Endothelial cell of umbilical vein (primary cell): ENCODE measurements at regions not wholly inside any gene's neighbourhood (a gene's known extent, or its start where the extent isn't known, plus 50 kb on each side); places are given as distances from the start of the nearest gene placed in this dataset.

Experiments
- BruUV-seq: library from RNA; stranded (reverse); fragments of 400-500 nt; replicated peaks from 2 replicates; lab custom pipeline; 2021; lab: Mats Ljungman, UMichigan
- CTCF ChIA-PET: fragments of 300-600, 350-600 bp; sonication (Branson Sonifier 250); formaldehyde crosslinking; loops from one replicate; lab custom pipeline; 2021; ENCODE audit warnings: antibody characterized with exemption, inconsistent platforms; lab: Charles Lee
- POLR2A ChIA-PET: fragments of 300-600, 350-600 bp; sonication (Branson Sonifier 250); formaldehyde crosslinking; loops from one replicate; lab custom pipeline; 2021; ENCODE audit warnings: antibody characterized with exemption, inconsistent platforms; lab: Charles Lee
- DNase-seq: peaks from one replicate; pipeline ENCODE4 v3.0.0-alpha.2; 2011; ENCODE audit warnings: low read depth, low spot score
- FAIRE-seq: peaks from 2 replicates; lab custom pipeline; 2011; peaks lifted over from hg19 to GRCh38; lab: Jason Lieb, UNC
- H2AFZ ChIP-seq: 2 replicates; pipeline ENCODE4 v1.6.0; 2012; ENCODE audit warnings: low read depth, low read length, control low read depth, inconsistent platforms
- H3K27ac ChIP-seq: 2 replicates; pipeline ENCODE4 v1.5.1; 2011; ENCODE audit warnings: low read depth, mild to moderate bottlenecking, control low read depth, low read length, moderate library complexity; ENCODE audit not compliant: insufficient read depth
- H3K27me3 ChIP-seq, 2 experiments: 2 replicates each; pipeline versions ENCODE4 v1.6.0 to v1.6.1; 2011; ENCODE audit warnings: low read length in 2 of 2, mixed read lengths in 1 of 2; ENCODE audit not compliant: control insufficient read depth in 2 of 2, insufficient read depth in 2 of 2
- H3K36me3 ChIP-seq, 2 experiments: 2 replicates in 1 of 2; 3 replicates in 1 of 2; pipeline ENCODE4 v1.5.1; 2011; ENCODE audit warnings: low read length in 2 of 2, mild to moderate bottlenecking in 1 of 2, moderate library complexity in 1 of 2; ENCODE audit not compliant: control insufficient read depth in 2 of 2, insufficient read depth in 2 of 2; ENCODE audit errors: extremely low read depth in 1 of 2
- H3K4me1 ChIP-seq: 3 replicates; pipeline ENCODE4 v1.5.1; 2011; ENCODE audit warnings: mild to moderate bottlenecking, low read length; ENCODE audit not compliant: control insufficient read depth, insufficient read depth; ENCODE audit errors: extremely low read depth
- H3K4me2 ChIP-seq: 2 replicates; pipeline ENCODE4 v1.6.1; 2011; ENCODE audit warnings: low read length, control low read depth, mixed read lengths; ENCODE audit not compliant: insufficient read depth
- H3K4me3 ChIP-seq, 3 experiments: fragments of 200-600 bp in 1 of 3; sonication (generic), shearing (Covaris generic) in 1 of 3; replicated peaks in 1 of 3; 2 replicates each; pipeline ENCODE4 v1.5.1; 2011 to 2016; ENCODE audit warnings: control low read depth in 3 of 3, low read length in 3 of 3, mild to moderate bottlenecking in 2 of 3, inconsistent platforms in 1 of 3, low read depth in 1 of 3, moderate library complexity in 1 of 3; ENCODE audit not compliant: insufficient read depth in 1 of 3
- H3K79me2 ChIP-seq: 2 replicates; pipeline ENCODE4 v1.6.0; 2012; ENCODE audit warnings: low read length, inconsistent platforms; ENCODE audit not compliant: control insufficient read depth, insufficient read depth
- H3K9ac ChIP-seq: replicated peaks from 2 replicates; pipeline ENCODE3; 2011; ENCODE audit warnings: low read length, control low read depth; ENCODE audit not compliant: insufficient read depth; ENCODE audit errors: extremely low read depth
- H3K9me1 ChIP-seq: replicated peaks from 3 replicates; pipeline ENCODE4 v1.6.0; 2011; ENCODE audit warnings: mild to moderate bottlenecking, low read length; ENCODE audit not compliant: control insufficient read depth, insufficient read depth; ENCODE audit errors: extremely low read depth
- H3K9me3 ChIP-seq: replicated peaks from 2 replicates; pipeline ENCODE4 v1.5.1; 2012; ENCODE audit warnings: low read length, inconsistent platforms; ENCODE audit not compliant: control insufficient read depth, insufficient read depth
- H4K20me1 ChIP-seq: replicated peaks from 2 replicates; pipeline ENCODE3; 2011; ENCODE audit warnings: mild to moderate bottlenecking, low read length; ENCODE audit not compliant: control insufficient read depth, insufficient read depth; ENCODE audit errors: extremely low read depth
- EZH2 ChIP-seq: IDR thresholded peaks from 2 replicates; pipeline ENCODE4 v1.6.1; 2012; ENCODE audit warnings: borderline replicate concordance, low read depth, mild to moderate bottlenecking, moderate library complexity, low read length, inconsistent platforms; ENCODE audit not compliant: severe bottlenecking
- FOS ChIP-seq: IDR thresholded peaks from 2 replicates; pipeline ENCODE4 v1.6.1; 2011; ENCODE audit warnings: mild to moderate bottlenecking, low read length, moderate library complexity, borderline replicate concordance; ENCODE audit not compliant: insufficient read depth
- GATA2 ChIP-seq: IDR thresholded peaks from 2 replicates; pipeline ENCODE4 v1.7.0; 2011; ENCODE audit warnings: low read depth, mild to moderate bottlenecking, moderate library complexity, mixed read lengths, low read length; ENCODE audit not compliant: insufficient read length, insufficient read depth
- JUN ChIP-seq: IDR thresholded peaks from 2 replicates; pipeline ENCODE4 v1.6.1; 2011; ENCODE audit warnings: borderline replicate concordance, low read depth; ENCODE audit not compliant: insufficient read length, insufficient read depth
- MAX ChIP-seq: IDR thresholded peaks from 2 replicates; pipeline ENCODE4 v1.6.1; 2011; ENCODE audit not compliant: insufficient read depth, insufficient read length
- MYC ChIP-seq: IDR thresholded peaks from one replicate; pipeline ENCODE4 v1.6.1; 2011; ENCODE audit warnings: mild to moderate bottlenecking, low read depth, low read length
- POLR2A ChIP-seq: IDR thresholded peaks from 2 replicates; pipeline ENCODE4 v1.6.1; 2012; ENCODE audit warnings: low read depth, mild to moderate bottlenecking, control low read depth, low read length
- POLR2AphosphoS5 ChIP-seq: IDR thresholded peaks from 2 replicates; pipeline ENCODE4 v1.6.1; 2012; ENCODE audit warnings: low read depth, mild to moderate bottlenecking, control low read depth, low read length, moderate library complexity; ENCODE audit not compliant: insufficient read depth
- dilution Hi-C: fragments of 300-500 bp; cut with MboI; formaldehyde crosslinking; loops from one replicate; pipeline ENCODE4 v1.15.0; 2019; ENCODE audit warnings: low sequenced_read_pairs; ENCODE audit not compliant: extremely low pct_ligation_motif_present
- intact Hi-C: fragments of 100-400 bp; cut with micrococcal nuclease; formaldehyde crosslinking; loops from one replicate; pipeline ENCODE4 v1.10.0; 2022
- TF ChIP-seq, protein P1 (sequence below), 2 donors: IDR thresholded peaks; 1 replicate in 1 of 2; 2 replicates in 1 of 2; pipeline ENCODE4 v1.5.1; 2011; ENCODE audit warnings: low read length in 2 of 2, mild to moderate bottlenecking in 2 of 2, moderate library complexity in 2 of 2, control low read depth in 1 of 2, inconsistent platforms in 1 of 2, low read depth in 1 of 2; ENCODE audit not compliant: insufficient read depth in 1 of 2; ENCODE audit errors: extremely low read depth in 1 of 2

DNA sequence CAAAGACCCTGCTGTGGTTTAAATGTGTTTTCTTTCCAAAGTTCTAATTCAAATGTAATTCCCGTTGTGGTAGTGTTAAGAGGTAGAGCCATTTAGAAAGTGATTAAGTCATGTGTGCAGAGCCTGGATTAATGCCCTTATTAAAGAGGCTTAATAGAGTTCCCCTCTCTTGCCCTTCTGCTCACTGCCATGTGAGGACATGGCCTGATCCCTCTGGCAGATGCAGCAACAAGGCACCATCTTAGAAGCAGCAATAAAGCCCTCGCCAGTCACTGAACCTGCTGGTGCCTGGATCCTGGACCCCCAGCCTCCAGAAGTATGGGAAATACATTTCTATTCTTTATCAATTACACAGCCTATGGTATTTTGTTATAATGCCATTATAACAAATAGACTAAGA is 485.2 kb downstream of the DCDC2C start:
- BruUV-seq: no TSS peak
- Histone ChIP-seq H3K9ac (no peak overlapping the region), H2AFZ (no peak overlapping the region), H3K9me3 (no peaks in the 10 kb centered on the region), H3K27me3 (no peaks in the 10 kb centered on the region), H3K27ac (no peak overlapping the region), H3K4me3 (no peak overlapping the region), H3K4me1 (no peaks in the 10 kb centered on the region), H3K36me3 (no peaks in the 10 kb centered on the region), H3K9me1 (no peaks in the 10 kb centered on the region), H3K4me2 (no peak overlapping the region), H3K79me2 (no peaks in the 10 kb centered on the region), H4K20me1 (no peaks in the 10 kb centered on the region)
- no peak for FAIRE-seq
- POLR2A ChIA-PET: no interaction called here
- dilution Hi-C loops (no loop called here), intact Hi-C loops (no loop called here)
- TF ChIP-seq POLR2A (no peak), MAX (no peak), EZH2 (no peak)
- DNase-seq: no peak
- CTCF ChIA-PET: no interaction called here

DNA sequence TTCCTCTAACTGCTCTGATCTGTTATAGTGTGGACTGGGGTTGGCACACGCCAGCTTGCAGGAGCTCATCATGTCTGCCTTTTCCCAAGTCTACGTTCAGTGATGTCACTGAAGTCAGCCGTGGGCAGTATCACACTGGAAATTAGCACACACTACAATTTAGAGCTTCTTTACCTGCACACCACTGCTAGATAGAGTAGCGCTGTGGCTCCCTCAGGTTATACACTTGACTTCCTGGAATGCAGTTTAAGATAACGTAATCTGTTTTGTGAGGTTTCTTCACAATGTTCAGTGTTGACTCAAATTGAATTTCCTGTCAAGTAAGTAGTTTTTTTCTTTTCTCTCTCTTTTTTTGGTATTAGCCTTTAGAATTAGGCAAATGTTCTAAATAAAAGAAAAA is 487.2 kb downstream of the DCDC2C start:
- H3K27ac ChIP-seq: no peak overlapping the region
- dilution Hi-C loops (no loop called here), intact Hi-C loops (no loop called here)
- POLR2A ChIA-PET: no interaction called here
- CTCF ChIA-PET: interaction anchor here (1.3 kb wide), 1 partner anchor 8 kb away, joined by 3 read pairs; no protein-coding TSS in a partner anchor
- H3K9me1 ChIP-seq: no peaks in the 10 kb centered on the region
- no peaks in the 10 kb centered on the region for H3K36me3 ChIP-seq
- no peak overlapping the region for H3K9ac ChIP-seq
- TF ChIP-seq FOS (no peak), POLR2AphosphoS5 (no peak), JUN (no peak), POLR2A (no peak), MAX (no peak), MYC (no peak), GATA2 (no peak), EZH2 (no peak)
- TF ChIP-seq, protein P1, sequence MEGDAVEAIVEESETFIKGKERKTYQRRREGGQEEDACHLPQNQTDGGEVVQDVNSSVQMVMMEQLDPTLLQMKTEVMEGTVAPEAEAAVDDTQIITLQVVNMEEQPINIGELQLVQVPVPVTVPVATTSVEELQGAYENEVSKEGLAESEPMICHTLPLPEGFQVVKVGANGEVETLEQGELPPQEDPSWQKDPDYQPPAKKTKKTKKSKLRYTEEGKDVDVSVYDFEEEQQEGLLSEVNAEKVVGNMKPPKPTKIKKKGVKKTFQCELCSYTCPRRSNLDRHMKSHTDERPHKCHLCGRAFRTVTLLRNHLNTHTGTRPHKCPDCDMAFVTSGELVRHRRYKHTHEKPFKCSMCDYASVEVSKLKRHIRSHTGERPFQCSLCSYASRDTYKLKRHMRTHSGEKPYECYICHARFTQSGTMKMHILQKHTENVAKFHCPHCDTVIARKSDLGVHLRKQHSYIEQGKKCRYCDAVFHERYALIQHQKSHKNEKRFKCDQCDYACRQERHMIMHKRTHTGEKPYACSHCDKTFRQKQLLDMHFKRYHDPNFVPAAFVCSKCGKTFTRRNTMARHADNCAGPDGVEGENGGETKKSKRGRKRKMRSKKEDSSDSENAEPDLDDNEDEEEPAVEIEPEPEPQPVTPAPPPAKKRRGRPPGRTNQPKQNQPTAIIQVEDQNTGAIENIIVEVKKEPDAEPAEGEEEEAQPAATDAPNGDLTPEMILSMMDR (IDR thresholded peaks at IDR 0.05; ENCODE audit: extremely low read depth in 1 of 2, insufficient read depth in 1 of 2, low read depth in 1 of 2, low read length in 2 of 2): no peak
- no peaks in the 10 kb centered on the region for H3K4me1 ChIP-seq
- FAIRE-seq: no peak
- BruUV-seq: no TSS peak
- no peak for DNase-seq
- H3K9me3 ChIP-seq: no peaks in the 10 kb centered on the region
- H3K79me2 ChIP-seq: no peaks in the 10 kb centered on the region
- H4K20me1 ChIP-seq: no peaks in the 10 kb centered on the region
- no peak overlapping the region for H3K4me2 ChIP-seq
- H2AFZ ChIP-seq: no peak overlapping the region
- no peak overlapping the region for H3K4me3 ChIP-seq
- no peaks in the 10 kb centered on the region for H3K27me3 ChIP-seq
